Muscle layer of colon (tissue), 2 donors: ENCODE measurements at regions not wholly inside any gene's neighbourhood (a gene's known extent, or its start where the extent isn't known, plus 50 kb on each side); places are given as distances from the start of the nearest gene placed in this dataset.
"Not testable (repeated sequence)": the region's sequence is repeated elsewhere in the genome, so short reads cannot be mapped to it uniquely, and the experiment has no call there.

Experiments used
- H3K27ac ChIP-seq: one replicate; pipeline ENCODE4 v1.7.0; 2013; ENCODE audit warnings: low read depth, mild to moderate bottlenecking, low read length, moderate library complexity
- H3K27me3 ChIP-seq, 2 donors: one replicate each; pipeline ENCODE4 v1.7.0; 2013; ENCODE audit warnings: low read length in 2 of 2, mild to moderate bottlenecking in 2 of 2; ENCODE audit not compliant: insufficient read depth in 2 of 2, control insufficient read depth in 1 of 2
- H3K36me3 ChIP-seq: one replicate; pipeline ENCODE4 v1.7.0; 2013; ENCODE audit warnings: mild to moderate bottlenecking, low read length; ENCODE audit not compliant: insufficient read depth
- H3K4me1 ChIP-seq: one replicate; pipeline ENCODE4 v1.7.0; 2013; ENCODE audit warnings: mild to moderate bottlenecking, low read length; ENCODE audit not compliant: insufficient read depth
- H3K4me3 ChIP-seq, 2 donors: one replicate each; pipeline ENCODE4 v1.7.0; 2013; ENCODE audit warnings: low read length in 2 of 2, low read depth in 1 of 2, mild to moderate bottlenecking in 1 of 2, moderate library complexity in 1 of 2
- H3K9ac ChIP-seq: one replicate; pipeline ENCODE4 v1.7.0; 2013; ENCODE audit warnings: low read length
- H3K9me3 ChIP-seq: one replicate; pipeline ENCODE4 v1.7.0; 2013; ENCODE audit warnings: mild to moderate bottlenecking, low read length
- donor health status: abdominal sarcoma.
- donor health status: Adenocarcinoma of cecum.

DNA sequence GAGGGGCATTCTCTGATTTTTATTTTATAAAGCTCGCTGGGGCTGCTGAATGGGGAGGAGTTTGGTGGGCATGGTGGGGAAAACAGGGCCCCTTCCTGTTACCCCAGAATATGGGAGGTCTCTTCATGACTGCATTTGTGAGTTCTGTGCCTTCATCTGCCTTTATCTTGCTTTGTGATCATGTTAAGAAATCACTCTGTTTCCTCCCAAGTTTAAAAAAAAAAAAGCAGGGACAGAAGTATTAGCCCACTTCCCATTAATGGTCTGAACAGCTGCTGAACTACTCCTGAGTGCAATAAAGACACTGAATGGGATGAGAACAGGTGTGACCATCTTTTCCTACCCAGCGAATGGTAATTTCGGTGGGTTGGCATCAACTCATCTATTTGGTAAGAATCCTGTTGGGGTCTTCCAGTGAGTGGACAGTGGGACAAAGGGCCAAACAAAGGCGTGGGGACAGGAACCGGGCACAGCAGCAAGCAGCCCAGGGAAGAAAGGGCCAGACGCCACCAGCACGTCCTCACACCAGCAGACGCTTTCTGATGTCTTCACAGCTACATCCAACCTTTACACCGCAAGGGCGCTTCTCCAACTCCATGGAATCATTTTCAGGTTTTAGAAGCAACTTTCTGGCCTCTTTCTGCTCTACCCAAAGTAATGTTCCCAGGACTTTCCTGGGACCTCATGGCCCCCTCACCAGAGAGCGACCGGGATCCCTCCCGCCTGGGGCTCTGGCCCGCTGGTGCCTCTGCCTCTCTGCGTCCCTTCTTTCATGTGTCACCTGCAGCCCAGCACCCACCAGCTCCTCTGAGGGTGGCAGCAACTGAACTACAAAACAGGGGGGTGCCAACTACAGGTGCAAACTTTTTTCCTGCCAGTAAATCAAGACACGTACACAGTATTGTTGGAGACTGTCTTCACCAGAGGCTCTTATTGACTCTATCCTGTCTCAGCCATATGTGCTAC lies 160.2 kb downstream of the ADSS2 start:
- H3K9me3 ChIP-seq = no peaks in the 10 kb centered on the region
- no peak overlapping the region for H3K4me3 ChIP-seq
- H3K9ac ChIP-seq = no peak overlapping the region
- H3K27me3 ChIP-seq = no peaks in the 10 kb centered on the region
- H3K27ac ChIP-seq = no peak overlapping the region
- H3K4me1 ChIP-seq = no peaks in the 10 kb centered on the region
- no peaks in the 10 kb centered on the region for H3K36me3 ChIP-seq

GRCh38 chr1:244294599-244295224 lies 157.0 kb downstream of the ADSS2 start:
- Histone ChIP-seq H3K4me1 (no peaks in the 10 kb centered on the region), H3K27me3 (no peaks in the 10 kb centered on the region), H3K36me3 (no peaks in the 10 kb centered on the region), H3K9ac (no peak overlapping the region), H3K27ac (no peak overlapping the region), H3K4me3 (no peak overlapping the region), H3K9me3 (no peaks in the 10 kb centered on the region)

DNA sequence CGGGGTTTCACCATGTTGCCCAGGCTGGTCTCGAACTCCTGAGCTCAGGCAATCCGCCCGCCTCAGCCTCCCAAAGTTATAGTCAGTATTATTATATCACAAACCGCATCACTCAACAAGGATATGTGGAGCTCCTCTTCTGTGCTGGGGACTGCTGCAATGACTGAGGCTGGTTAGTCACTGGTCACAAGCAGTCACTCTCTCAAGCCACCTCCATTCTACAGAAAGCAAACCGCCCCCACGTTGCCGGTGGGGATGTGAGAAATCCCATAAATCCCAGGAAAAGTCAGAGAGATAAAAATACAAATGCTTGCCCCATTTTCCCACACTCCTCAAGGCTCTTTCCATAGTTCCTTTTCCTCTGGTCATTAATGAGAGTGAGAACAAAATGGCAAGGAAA lies 155.7 kb downstream of the ADSS2 start:
- Histone ChIP-seq H3K27ac (no peak overlapping the region), H3K4me1 (no peaks in the 10 kb centered on the region), H3K4me3 (no peak overlapping the region), H3K27me3 (no peaks in the 10 kb centered on the region), H3K9ac (no peak overlapping the region), H3K9me3 (no peaks in the 10 kb centered on the region), H3K36me3 (no peaks in the 10 kb centered on the region)

- Histone ChIP-seq H3K36me3 (no peaks in the 10 kb centered on the region), H3K4me1 (no peaks in the 10 kb centered on the region), H3K4me3 (no peak overlapping the region), H3K9ac (no peak overlapping the region), H3K27ac (no peak overlapping the region), H3K27me3 (no peaks in the 10 kb centered on the region), H3K9me3 (no peaks in the 10 kb centered on the region)
Observed at GRCh38 chr1:244296447-244296846, 155.3 kb downstream of the ADSS2 start.

- Histone ChIP-seq H3K4me3 (no peak overlapping the region), H3K36me3 (no peaks in the 10 kb centered on the region), H3K27ac (no peak overlapping the region), H3K9ac (no peak overlapping the region), H3K4me1 (no peaks in the 10 kb centered on the region), H3K27me3 (no peaks in the 10 kb centered on the region), H3K9me3 (no peaks in the 10 kb centered on the region)
Observed at GRCh38 chr1:244297087-244297486, 154.6 kb downstream of the ADSS2 start.

DNA sequence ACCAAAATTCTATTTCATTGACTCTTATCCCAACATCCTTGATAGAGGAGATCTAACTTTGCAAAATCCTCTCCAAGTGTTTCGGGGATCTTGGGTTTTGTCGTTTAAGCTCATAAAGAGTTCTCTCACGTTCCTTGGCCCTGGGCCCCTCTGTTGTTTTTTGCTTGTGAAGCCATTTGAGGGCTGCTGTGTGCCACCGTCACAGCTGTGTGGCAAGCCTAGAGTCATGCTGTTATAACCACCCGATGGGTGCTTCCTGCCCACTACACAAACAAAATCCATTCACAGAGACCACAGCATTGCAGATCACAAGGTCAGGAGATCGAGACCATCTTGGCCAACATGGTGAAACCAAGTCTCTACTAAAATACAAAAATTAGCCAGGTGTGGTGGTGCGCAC lies 154.1 kb downstream of the ADSS2 start:
- no peaks in the 10 kb centered on the region for H3K9me3 ChIP-seq
- no peaks in the 10 kb centered on the region for H3K27me3 ChIP-seq
- no peak overlapping the region for H3K9ac ChIP-seq
- no peaks in the 10 kb centered on the region for H3K36me3 ChIP-seq
- no peaks in the 10 kb centered on the region for H3K4me1 ChIP-seq
- no peak overlapping the region for H3K4me3 ChIP-seq
- H3K27ac ChIP-seq = no peak overlapping the region

DNA sequence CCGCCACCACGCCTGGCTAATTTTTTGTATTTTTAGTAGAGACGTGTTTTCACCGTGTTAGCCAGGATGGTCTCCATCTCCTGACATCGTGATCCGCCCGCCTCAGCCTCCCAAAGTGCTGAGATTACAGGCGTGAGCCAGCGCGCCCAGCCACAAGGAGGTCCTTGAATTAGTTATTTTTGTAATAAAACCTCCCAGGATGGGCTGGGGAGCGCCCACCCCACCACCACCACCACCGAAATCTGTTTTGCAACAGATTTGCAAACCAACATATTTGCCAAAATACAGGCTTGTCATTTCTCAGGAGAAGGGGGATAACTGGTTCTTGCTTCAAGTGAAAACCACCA lies 151.7 kb downstream of the ADSS2 start:
- not testable (repeated sequence) for H3K4me1 ChIP-seq, H3K27ac ChIP-seq, H3K27me3 ChIP-seq, H3K4me3 ChIP-seq, H3K36me3 ChIP-seq, H3K9me3 ChIP-seq, H3K9ac ChIP-seq

DNA sequence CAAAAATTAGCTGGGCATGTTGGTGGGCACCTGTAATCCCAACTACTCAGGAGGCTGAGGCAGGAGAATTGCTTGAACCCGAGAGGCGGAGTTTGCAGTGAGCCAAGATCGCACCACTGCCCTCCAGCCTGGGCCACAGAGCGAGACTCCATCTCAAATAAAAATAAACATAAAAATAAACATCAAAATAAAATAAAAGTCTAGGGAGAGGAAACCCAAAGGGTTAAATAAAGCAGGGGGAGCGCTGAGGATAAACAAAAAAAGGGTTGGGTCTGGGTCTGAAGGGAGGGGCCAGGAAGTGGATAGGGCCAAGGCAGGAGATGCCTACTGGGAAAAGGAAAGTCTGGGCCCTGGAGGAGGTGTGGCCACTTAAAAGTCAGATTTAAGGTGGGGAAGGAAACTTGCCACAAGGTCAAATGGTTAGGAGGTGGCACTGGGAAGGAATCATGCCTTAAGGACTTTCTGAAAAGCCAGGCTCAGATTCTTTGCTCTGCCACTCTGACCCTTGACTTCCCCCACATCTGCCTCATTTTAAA lies 150.0 kb downstream of the ADSS2 start:
- Histone ChIP-seq H3K9ac (no peak overlapping the region), H3K27ac (no peak overlapping the region), H3K36me3 (no peaks in the 10 kb centered on the region), H3K4me1 (no peaks in the 10 kb centered on the region), H3K9me3 (no peaks in the 10 kb centered on the region), H3K27me3 (no peaks in the 10 kb centered on the region), H3K4me3 (no peak overlapping the region)

GRCh38 chr1:244302876-244303609 lies 148.7 kb downstream of the ADSS2 start:
- H3K4me3 ChIP-seq = no peak overlapping the region
- H3K4me1 ChIP-seq = no peaks in the 10 kb centered on the region
- no peaks in the 10 kb centered on the region for H3K27me3 ChIP-seq
- no peak overlapping the region for H3K9ac ChIP-seq
- H3K36me3 ChIP-seq = no peaks in the 10 kb centered on the region
- H3K9me3 ChIP-seq = no peaks in the 10 kb centered on the region
- H3K27ac ChIP-seq = no peak overlapping the region

- Histone ChIP-seq H3K27ac (no peak overlapping the region), H3K9ac (no peak overlapping the region), H3K36me3 (no peaks in the 10 kb centered on the region), H3K4me1 (no peaks in the 10 kb centered on the region), H3K4me3 (no peak overlapping the region), H3K9me3 (no peaks in the 10 kb centered on the region), H3K27me3 (no peaks in the 10 kb centered on the region)
Observed at GRCh38 chr1:244303610-244303969, 148.1 kb downstream of the ADSS2 start.

DNA sequence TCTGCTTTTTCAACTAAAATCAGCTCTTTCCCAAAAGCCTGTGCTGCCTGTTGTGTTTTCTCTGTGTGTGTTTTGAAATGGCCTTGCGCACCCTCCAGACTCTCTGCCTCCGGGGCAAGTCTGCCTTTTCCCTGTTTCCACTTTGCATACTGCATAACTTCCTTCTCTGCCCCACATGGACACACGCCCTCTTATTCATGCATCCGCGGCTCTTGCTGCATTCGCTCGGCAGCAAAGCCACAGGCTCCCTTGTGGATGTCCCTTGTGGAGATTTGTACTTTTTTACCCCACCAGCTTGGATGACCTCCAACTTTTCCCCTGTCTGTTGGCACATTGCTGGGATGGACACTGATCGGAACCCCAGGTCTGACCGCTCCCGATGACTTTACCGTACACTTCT lies 147.6 kb downstream of the ADSS2 start:
- Histone ChIP-seq H3K9me3 (no peaks in the 10 kb centered on the region), H3K27ac (no peak overlapping the region), H3K9ac (no peak overlapping the region), H3K4me3 (no peak overlapping the region), H3K36me3 (no peaks in the 10 kb centered on the region), H3K4me1 (no peaks in the 10 kb centered on the region), H3K27me3 (no peaks in the 10 kb centered on the region)
